ENCODE measurements at regions not wholly inside any gene's neighbourhood (a gene's known extent, or its start where the extent isn't known, plus 50 kb on each side); places are given as distances from the start of the nearest gene placed in this dataset.
A peak's percentile ranks its signal among the peaks of the same experiment; 100 is the strongest.

GRCh38 chr15:91692596-91692995 lies 160.9 kb upstream of the SLCO3A1 start:
- DNase-seq, result no peak

GRCh38 chr15:91694131-91694830 lies 159.2 kb upstream of the SLCO3A1 start:
- no peak for DNase-seq

- no peak for DNase-seq
These were observed 158.7 kb upstream of the SLCO3A1 start for GRCh38 chr15:91694831-91695210.

GRCh38 chr15:91695799-91696198 lies 157.7 kb upstream of the SLCO3A1 start:
- no peak for DNase-seq

- DNase-seq, result no peak
These were observed 156.5 kb upstream of the SLCO3A1 start for GRCh38 chr15:91696981-91697380.

GRCh38 chr15:91698241-91698640 lies 155.3 kb upstream of the SLCO3A1 start:
- no peak for DNase-seq

GRCh38 chr15:91699741-91700140 lies 153.8 kb upstream of the SLCO3A1 start:
- DNase-seq, result no peak

- DNase-seq, result no peak
These were observed 150.2 kb upstream of the SLCO3A1 start for GRCh38 chr15:91703274-91703673.

- DNase-seq, result no peak
These were observed 149.2 kb upstream of the SLCO3A1 start for GRCh38 chr15:91704343-91704742.

- DNase-seq, result peak; percentile 84
These were observed 147.0 kb upstream of the SLCO3A1 start for GRCh38 chr15:91706322-91707032.

- peak; percentile 28 for DNase-seq
These were observed 143.3 kb upstream of the SLCO3A1 start for GRCh38 chr15:91710080-91710698.

- DNase-seq, result no peak
These were observed 142.0 kb upstream of the SLCO3A1 start for GRCh38 chr15:91711384-91712033.

GRCh38 chr15:91712286-91712685 lies 141.2 kb upstream of the SLCO3A1 start:
- no peak for DNase-seq

GRCh38 chr15:91716536-91716935 lies 137.0 kb upstream of the SLCO3A1 start:
- no peak for DNase-seq

GRCh38 chr15:91717811-91718210 lies 135.7 kb upstream of the SLCO3A1 start:
- no peak for DNase-seq

- no peak for DNase-seq
These were observed 129.5 kb upstream of the SLCO3A1 start for GRCh38 chr15:91723959-91724358.

- DNase-seq, result no peak
These were observed 119.8 kb upstream of the SLCO3A1 start for GRCh38 chr15:91733661-91734060.

- DNase-seq, result no peak
These were observed 116.2 kb upstream of the SLCO3A1 start for GRCh38 chr15:91737151-91737818.

- DNase-seq, result no peak
These were observed 111.5 kb upstream of the SLCO3A1 start for GRCh38 chr15:91741986-91742385.

GRCh38 chr15:91751611-91752010 lies 101.9 kb upstream of the SLCO3A1 start:
- DNase-seq, result no peak

GRCh38 chr15:91752081-91752785 lies 101.3 kb upstream of the SLCO3A1 start:
- no peak for DNase-seq

GRCh38 chr15:91759560-91759959 lies 93.9 kb upstream of the SLCO3A1 start:
- DNase-seq, result no peak
